CD4-positive, alpha-beta T cell (primary cell): ENCODE measurements at regions not wholly inside any gene's neighbourhood (a gene's known extent, or its start where the extent isn't known, plus 50 kb on each side); places are given as distances from the start of the nearest gene placed in this dataset.
"Not testable (repeated sequence)": the region's sequence is repeated elsewhere in the genome, so short reads cannot be mapped to it uniquely, and the experiment has no call there.

Source experiments
- ATAC-seq: fragments of 200-7000 bp; cut with Tn5 transposase; one replicate; pipeline ENCODE4 v1.10.0; 2022; ENCODE audit warnings: mild to moderate bottlenecking; ENCODE audit not compliant: poor library complexity
- CTCF ChIA-PET: fragments of 350-600 bp; sonication (Branson Sonifier 250); formaldehyde crosslinking; loops from one replicate; lab custom pipeline; 2021; ENCODE audit warnings: antibody characterized with exemption, inconsistent platforms; lab: Charles Lee
- POLR2A ChIA-PET: fragments of 350-600 bp; sonication (Branson Sonifier 250); formaldehyde crosslinking; loops from one replicate; lab custom pipeline; 2021; ENCODE audit warnings: antibody characterized with exemption, inconsistent platforms; lab: Charles Lee
- DNase-seq, 14 experiments: peaks; one replicate each; pipeline ENCODE4 v3.0.0-alpha.2; 2013 to 2020; ENCODE audit warnings: mixed read lengths in 2 of 14
- H3K27ac ChIP-seq, 2 donors: one replicate each; pipeline versions ENCODE4 v1.5.1 to v1.7.0; 2013; ENCODE audit warnings: low read length in 2 of 2, low read depth in 1 of 2, mild to moderate bottlenecking in 1 of 2
- H3K27me3 ChIP-seq, 2 experiments: 1 replicate in 1 of 2; 2 replicates in 1 of 2; pipeline versions ENCODE4 v1.6.1 to v1.7.0; 2013; ENCODE audit warnings: low read length in 2 of 2, control low read depth in 1 of 2, mild to moderate bottlenecking in 1 of 2, moderate library complexity in 1 of 2; ENCODE audit not compliant: insufficient read depth in 2 of 2, control insufficient read depth in 1 of 2
- H3K36me3 ChIP-seq: one replicate; pipeline ENCODE4 v1.6.1; 2013; ENCODE audit warnings: low read length, control low read depth; ENCODE audit not compliant: insufficient read depth
- H3K4me1 ChIP-seq: one replicate; pipeline ENCODE4 v1.6.1; 2013; ENCODE audit warnings: low read length, control low read depth; ENCODE audit not compliant: insufficient read depth
- H3K4me3 ChIP-seq: one replicate; pipeline ENCODE4 v1.5.1; 2013; ENCODE audit warnings: mild to moderate bottlenecking, low read length, moderate library complexity
- H3K9me3 ChIP-seq, 2 experiments: 1 replicate in 1 of 2; 2 replicates in 1 of 2; pipeline versions ENCODE4 v1.6.1 to v1.7.0; 2013; ENCODE audit warnings: low read length in 2 of 2, mild to moderate bottlenecking in 2 of 2, control low read depth in 1 of 2, moderate library complexity in 1 of 2; ENCODE audit not compliant: control insufficient read depth in 1 of 2, insufficient read depth in 1 of 2
- H3K27ac Mint-ChIP-seq: one replicate; pipeline ENCODE4 v1.8.0; 2020; ENCODE audit warnings: mixed read lengths
- H3K27me3 Mint-ChIP-seq: one replicate; pipeline ENCODE4 v1.8.0; 2021; ENCODE audit warnings: mixed read lengths
- H3K36me3 Mint-ChIP-seq: one replicate; pipeline ENCODE4 v1.8.0; 2021; ENCODE audit warnings: low read depth, mixed read lengths
- H3K4me1 Mint-ChIP-seq: one replicate; pipeline ENCODE4 v1.8.0; 2021; ENCODE audit warnings: low read depth, mixed read lengths
- H3K4me3 Mint-ChIP-seq: one replicate; pipeline ENCODE4 v1.8.0; 2020; ENCODE audit warnings: mild to moderate bottlenecking, mixed read lengths
- H3K9me3 Mint-ChIP-seq: one replicate; pipeline ENCODE4 v1.8.0; 2020; ENCODE audit warnings: mixed read lengths
- CTCF ChIP-seq: fragments of 200-600 bp; IDR thresholded peaks from one replicate; pipeline ENCODE4 v1.8.0; 2022; ENCODE audit warnings: antibody characterized with exemption, mild to moderate bottlenecking
- intact Hi-C, 2 experiments: fragments of 100-400 bp; cut with DNase I in 1 of 2; cut with micrococcal nuclease in 1 of 2; formaldehyde crosslinking; loops; one replicate each; pipeline versions ENCODE4 v1.15.1 to v1.9.0; 2023 to 2025; cut with DNase I, micrococcal nuclease

DNA sequence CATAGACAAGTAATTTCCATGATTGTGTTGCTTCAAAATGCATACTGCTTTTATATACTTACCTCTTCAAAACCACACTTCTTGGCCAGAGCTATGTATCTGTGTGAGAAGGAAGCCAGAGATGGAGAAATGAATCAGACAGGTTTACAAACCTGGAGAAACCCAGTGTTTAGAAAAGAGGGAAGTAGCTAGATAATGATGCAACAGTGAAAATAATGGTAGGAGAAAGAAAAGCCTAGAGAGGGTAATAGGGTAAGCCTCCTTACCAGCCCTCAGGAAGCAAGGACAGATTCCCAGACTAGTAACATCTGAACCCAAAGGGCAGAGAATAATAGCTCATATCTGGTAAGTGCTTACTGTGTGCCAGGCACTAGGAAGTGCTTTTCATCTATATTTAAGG lies 250.3 kb upstream of the CDH11 start:
- Mint-ChIP-seq H3K4me3 (no peak overlapping the region), H3K27me3 (no peaks in the 10 kb centered on the region), H3K9me3 (no peaks in the 10 kb centered on the region), H3K36me3 (no peaks in the 10 kb centered on the region), H3K27ac (no peak overlapping the region), H3K4me1 (no peaks in the 10 kb centered on the region)
- CTCF ChIA-PET: no interaction called here
- POLR2A ChIA-PET: no interaction called here
- Histone ChIP-seq H3K4me1 (no peaks in the 10 kb centered on the region), H3K4me3 (no peak overlapping the region), H3K27ac (no peak overlapping the region), H3K27me3 (no peaks in the 10 kb centered on the region), H3K9me3 (peaks cover 0 to 3% of the 10 kb centered on the region in 2 experiments), H3K36me3 (no peaks in the 10 kb centered on the region)
- no peak for DNase-seq
- no peak for TF ChIP-seq CTCF
- intact Hi-C loops: no loop called here
- ATAC-seq: no peak

DNA sequence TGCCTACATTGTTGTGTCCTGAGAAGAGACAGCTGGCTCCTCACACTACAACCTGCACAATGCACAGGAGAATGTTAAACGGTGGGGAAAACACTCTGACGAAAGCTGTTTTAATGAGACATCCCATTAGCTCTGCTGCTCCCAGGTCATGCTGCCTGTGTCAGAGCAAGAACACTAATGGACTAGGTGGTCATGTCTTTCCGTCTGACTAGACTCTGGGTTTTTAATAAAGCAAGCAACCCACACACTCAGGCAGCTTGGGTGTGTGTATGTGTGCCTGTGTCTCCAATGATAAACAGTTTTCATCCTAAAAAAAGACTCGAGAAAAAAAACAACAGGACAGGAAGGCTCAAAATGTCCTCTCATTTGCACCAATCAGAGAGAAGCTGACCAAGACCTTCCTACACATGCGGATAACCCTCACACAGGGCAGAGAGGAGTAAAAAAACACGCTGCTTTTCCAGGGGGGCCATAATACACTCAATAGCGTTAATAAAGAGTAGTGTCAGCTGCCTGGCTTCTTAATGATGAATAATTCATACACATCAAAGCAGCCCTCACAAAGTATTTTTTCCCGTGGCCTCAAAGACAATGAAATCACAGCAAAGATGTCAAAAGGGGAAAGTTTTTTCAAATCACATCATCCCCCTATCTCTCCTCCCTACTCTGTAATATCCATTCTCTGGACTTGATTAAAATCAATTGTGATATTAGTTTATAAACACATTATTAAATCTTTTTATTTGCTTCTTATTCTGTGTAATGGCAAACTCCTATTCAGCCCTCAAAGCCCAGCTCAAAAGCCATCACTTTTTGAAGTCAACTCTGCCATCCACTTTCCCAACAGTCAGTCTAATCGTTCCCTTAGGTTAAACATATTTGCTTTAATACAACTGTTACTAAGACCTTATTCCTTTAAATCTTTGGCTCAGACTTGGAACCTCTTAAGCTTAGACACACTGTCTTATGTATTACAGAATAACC lies 244.2 kb upstream of the CDH11 start:
- Histone ChIP-seq H3K27me3 (no peaks in the 10 kb centered on the region), H3K36me3 (no peaks in the 10 kb centered on the region), H3K9me3 (peaks cover 0 to 3% of the 10 kb centered on the region in 2 experiments), H3K4me3 (no peak overlapping the region), H3K4me1 (no peaks in the 10 kb centered on the region), H3K27ac (no peak overlapping the region)
- DNase-seq (no peak), ATAC-seq (no peak)
- ChIA-PET CTCF (no interaction called here), POLR2A (no interaction called here)
- Mint-ChIP-seq H3K36me3 (no peaks in the 10 kb centered on the region), H3K9me3 (peaks cover 4% of the 10 kb centered on the region), H3K27ac (no peak overlapping the region), H3K4me1 (no peaks in the 10 kb centered on the region), H3K27me3 (no peaks in the 10 kb centered on the region), H3K4me3 (no peak overlapping the region)
- intact Hi-C loops: no loop called here
- TF ChIP-seq CTCF: no peak

GRCh38 chr16:65356721-65357120 lies 234.9 kb upstream of the CDH11 start:
- POLR2A ChIA-PET, intact Hi-C loops, H3K9me3 ChIP-seq: not testable (repeated sequence)

More at GRCh38 chr16:65356721-65357120, 234.9 kb upstream of the CDH11 start:
- H3K27ac ChIP-seq, H3K4me1 Mint-ChIP-seq, H3K27ac Mint-ChIP-seq, H3K4me3 Mint-ChIP-seq, ATAC-seq, H3K27me3 ChIP-seq, H3K36me3 ChIP-seq, DNase-seq, H3K36me3 Mint-ChIP-seq, H3K4me1 ChIP-seq, H3K27me3 Mint-ChIP-seq, CTCF ChIA-PET, H3K9me3 Mint-ChIP-seq, H3K4me3 ChIP-seq: not testable (repeated sequence)
